SK-N-SH (cell line): ENCODE measurements at regions not wholly inside any gene's neighbourhood (a gene's known extent, or its start where the extent isn't known, plus 50 kb on each side); places are given as distances from the start of the nearest gene placed in this dataset.

Experiments used
- CTCF ChIA-PET: fragments of 300-600, 350-600 bp; formaldehyde crosslinking; extraction: SDS; loops from one replicate; lab custom pipeline; 2021; lab: Yijun Ruan, JAX
- POLR2A ChIA-PET: fragments of 350-600 bp; sonication (Branson Sonifier 250); formaldehyde crosslinking; extraction: SDS; loops from one replicate; lab custom pipeline; 2020; ENCODE audit warnings: antibody characterized with exemption, inconsistent platforms; lab: Yijun Ruan, JAX
- DNase-seq: peaks from one replicate; pipeline ENCODE4 v3.0.0; 2012
- H2AFZ ChIP-seq: fragments of 200-600 bp; sonication (generic); 2 replicates; pipeline ENCODE4 v1.8.1; 2016; ENCODE audit warnings: antibody characterized with exemption, mild to moderate bottlenecking, low read depth
- H3F3A ChIP-seq: fragments of 200-600 bp; sonication (generic); replicated peaks from 2 replicates; pipeline ENCODE3; 2016; ENCODE audit warnings: antibody characterized with exemption, mild to moderate bottlenecking; ENCODE audit not compliant: insufficient read depth
- H3K27ac ChIP-seq, 2 experiments: fragments of 200-500 bp in 1 of 2; fragments of 200-600 bp in 1 of 2; sonication (Bioruptor generic) in 1 of 2; sonication (generic), shearing (Covaris generic) in 1 of 2; 2 replicates each; pipeline versions ENCODE4 v1.5.1 to v1.6.1; 2014 to 2016; ENCODE audit warnings: low read depth in 2 of 2, inconsistent platforms in 1 of 2, low read length in 1 of 2, mild to moderate bottlenecking in 1 of 2, mixed read lengths in 1 of 2
- H3K27me3 ChIP-seq: fragments of 200-600 bp; sonication (generic), shearing (Covaris generic); 2 replicates; pipeline ENCODE4 v1.6.1; 2016; ENCODE audit warnings: mixed run types; ENCODE audit not compliant: insufficient read depth
- H3K36me3 ChIP-seq, 2 experiments: fragments of 200-500 bp in 1 of 2; fragments of 200-600 bp in 1 of 2; sonication (Bioruptor generic) in 1 of 2; sonication (generic) in 1 of 2; replicated peaks in 1 of 2; 2 replicates each; pipeline versions ENCODE3 to v1.5.1; 2014 to 2016; ENCODE audit warnings: low read length in 1 of 2, mild to moderate bottlenecking in 1 of 2; ENCODE audit not compliant: insufficient read depth in 2 of 2, control insufficient read depth in 1 of 2
- H3K4me1 ChIP-seq, 2 experiments: fragments of 200-500 bp in 1 of 2; fragments of 200-600 bp in 1 of 2; sonication (Bioruptor generic) in 1 of 2; sonication (generic), shearing (Covaris generic) in 1 of 2; 2 replicates each; pipeline versions ENCODE4 v1.5.1 to v1.6.1; 2014 to 2016; ENCODE audit warnings: low read depth in 1 of 2, low read length in 1 of 2, mixed run types in 1 of 2; ENCODE audit not compliant: insufficient read depth in 2 of 2, control insufficient read depth in 1 of 2
- H3K4me2 ChIP-seq: fragments of 200-600 bp; sonication (generic), shearing (Covaris generic); 2 replicates; pipeline ENCODE4 v1.6.1; 2017; ENCODE audit warnings: mixed run types
- H3K4me3 ChIP-seq, 2 experiments: fragments of 200-500 bp in 1 of 2; fragments of 200-600 bp in 1 of 2; sonication (Bioruptor generic) in 1 of 2; sonication (generic), shearing (Covaris generic) in 1 of 2; 2 replicates each; pipeline versions ENCODE4 v1.5.1 to v1.8.1; 2014 to 2016; ENCODE audit warnings: low read depth in 2 of 2, inconsistent platforms in 1 of 2, low read length in 1 of 2, mild to moderate bottlenecking in 1 of 2, mixed read lengths in 1 of 2, moderate library complexity in 1 of 2
- H3K79me2 ChIP-seq: fragments of 200-600 bp; sonication (generic); 2 replicates; pipeline ENCODE4 v1.8.1; 2017; ENCODE audit warnings: mild to moderate bottlenecking; ENCODE audit not compliant: insufficient read depth
- H3K9ac ChIP-seq: fragments of 200-600 bp; sonication (generic); 2 replicates; pipeline ENCODE4 v1.6.1; 2017; ENCODE audit warnings: mixed run types
- H3K9me2 ChIP-seq: fragments of 200-600 bp; sonication (generic); 2 replicates; pipeline ENCODE4 v1.6.1; 2017; ENCODE audit warnings: mixed run types
- H3K9me3 ChIP-seq: fragments of 200-600 bp; sonication (generic); 2 replicates; pipeline ENCODE4 v1.6.1; 2017; ENCODE audit warnings: mixed run types, mild to moderate bottlenecking, moderate library complexity
- H4K20me1 ChIP-seq: fragments of 200-600 bp; sonication (generic); 2 replicates; pipeline ENCODE4 v1.6.1; 2017; ENCODE audit warnings: mild to moderate bottlenecking, mixed run types; ENCODE audit not compliant: insufficient read depth
- EZH2phosphoT487 ChIP-seq: fragments of 200-600 bp; sonication (generic); IDR thresholded peaks from 2 replicates; pipeline ENCODE4 v1.6.1; 2017; ENCODE audit warnings: low read depth, mixed run types, mild to moderate bottlenecking, antibody characterized with exemption, moderate library complexity, borderline replicate concordance
- FOSL2 ChIP-seq: IDR thresholded peaks from 2 replicates; pipeline ENCODE4 v1.4.0; 2012; ENCODE audit warnings: low read depth, mild to moderate bottlenecking, moderate library complexity, borderline replicate concordance
- GABPA ChIP-seq: IDR thresholded peaks from 2 replicates; pipeline ENCODE4 v1.4.0; 2012; ENCODE audit warnings: low read depth, mild to moderate bottlenecking
- IRF3 ChIP-seq: fragments of 150-350 bp; IDR thresholded peaks from 2 replicates; pipeline ENCODE4 v1.6.1; 2016; ENCODE audit warnings: mild to moderate bottlenecking, low read depth, low read length
- JUND ChIP-seq: IDR thresholded peaks from 2 replicates; pipeline ENCODE4 v1.4.0; 2012
- MXI1 ChIP-seq: IDR thresholded peaks from 2 replicates; pipeline ENCODE4 v1.6.1; 2012; ENCODE audit warnings: mild to moderate bottlenecking, low read depth, low read length, improper control_type of control experiment
- NFIC ChIP-seq: IDR thresholded peaks from 2 replicates; pipeline ENCODE4 v1.4.0; 2012; ENCODE audit warnings: borderline replicate concordance
- POLR2AphosphoS5 ChIP-seq: IDR thresholded peaks from 2 replicates; pipeline ENCODE4 v1.6.1; 2012; ENCODE audit warnings: low read depth, low read length
- RAD21 ChIP-seq: IDR thresholded peaks from 2 replicates; pipeline ENCODE4 v1.6.1; 2012; ENCODE audit warnings: mild to moderate bottlenecking, low read length
- RXRA ChIP-seq: IDR thresholded peaks from 2 replicates; pipeline ENCODE4 v1.4.0; 2012; ENCODE audit warnings: low read depth, mild to moderate bottlenecking, borderline replicate concordance
- SIN3A ChIP-seq: IDR thresholded peaks from 2 replicates; pipeline ENCODE4 v1.6.1; 2012; ENCODE audit warnings: low read depth, mild to moderate bottlenecking, low read length, moderate library complexity, borderline replicate concordance
- SMC3 ChIP-seq: IDR thresholded peaks from 2 replicates; pipeline ENCODE4 v1.6.1; 2012; ENCODE audit warnings: low read depth, low read length, improper control_type of control experiment
- TCF12 ChIP-seq: IDR thresholded peaks from 2 replicates; pipeline ENCODE4 v1.4.0; 2012
- USF1 ChIP-seq: IDR thresholded peaks from 2 replicates; pipeline ENCODE4 v1.4.0; 2012; ENCODE audit warnings: low read depth, borderline replicate concordance
- WGBS: methylation state at CpG from one replicate; pipeline ENCODE4 v1.1.6; 2017; ENCODE audit warnings: low lambda C conversion rate; 5-methylcytosine and 5-hydroxymethylcytosine counted together

- TF ChIP-seq RAD21 (no peak), MXI1 (no peak), USF1 (no peak), FOSL2 (no peak), SMC3 (no peak), NFIC (no peak), TCF12 (no peak)
Measured at GRCh38 chr5:39980056-39980455, 555.3 kb upstream of the DAB2 start (continued).

- Histone ChIP-seq H3K4me1 (no peaks in the 10 kb centered on the region), H3K27me3 (no peaks in the 10 kb centered on the region), H2AFZ (no peak overlapping the region), H3K27ac (no peak overlapping the region), H3K9ac (no peak overlapping the region), H4K20me1 (no peaks in the 10 kb centered on the region), H3K36me3 (no peaks in the 10 kb centered on the region), H3K4me2 (no peak overlapping the region), H3K9me3 (no peaks in the 10 kb centered on the region), H3K9me2 (no peaks in the 10 kb centered on the region), H3K4me3 (no peak overlapping the region), H3F3A (no peaks in the 10 kb centered on the region), H3K79me2 (no peaks in the 10 kb centered on the region)
- 1% methylated on average over 3 of the region's 3 CpGs for WGBS
- ChIA-PET CTCF (no interaction called here), POLR2A (no interaction called here)
- TF ChIP-seq RXRA = no peak
- no peak for DNase-seq
Measured at GRCh38 chr5:39977066-39977655, 552.4 kb upstream of the DAB2 start.

- H3K4me3 ChIP-seq = no peak overlapping the region
- DNase-seq = no peak
- ChIA-PET CTCF (no interaction called here), POLR2A (no interaction called here)
- 19% methylated on average over 2 of the region's 2 CpGs for WGBS
- H3K4me1 ChIP-seq = no peaks in the 10 kb centered on the region
- H3F3A ChIP-seq = no peaks in the 10 kb centered on the region
- H4K20me1 ChIP-seq = no peaks in the 10 kb centered on the region
- H3K9ac ChIP-seq = no peak overlapping the region
- no peaks in the 10 kb centered on the region for H3K79me2 ChIP-seq
- no peak for TF ChIP-seq POLR2AphosphoS5
- no peak for TF ChIP-seq USF1
- no peak for TF ChIP-seq GABPA
- TF ChIP-seq JUND = no peak
- TF ChIP-seq SIN3A = no peak
- TF ChIP-seq EZH2phosphoT487 = no peak
- no peak for TF ChIP-seq RAD21
- no peak for TF ChIP-seq IRF3
- no peaks in the 10 kb centered on the region for H3K36me3 ChIP-seq
- no peaks in the 10 kb centered on the region for H3K9me2 ChIP-seq
- no peak overlapping the region for H2AFZ ChIP-seq
- H3K27me3 ChIP-seq = no peaks in the 10 kb centered on the region
- no peak overlapping the region for H3K27ac ChIP-seq
- no peaks in the 10 kb centered on the region for H3K9me3 ChIP-seq
- no peak overlapping the region for H3K4me2 ChIP-seq
Measured at GRCh38 chr5:39970117-39970798, 545.5 kb upstream of the DAB2 start.
